AG04449 (cell line): ENCODE measurements at regions not wholly inside any gene's neighbourhood (a gene's known extent, or its start where the extent isn't known, plus 50 kb on each side); places are given as distances from the start of the nearest gene placed in this dataset.

ENCODE experiments used
- CTCF ChIA-PET: fragments of 350-600 bp; formaldehyde crosslinking; extraction: SDS; loops from one replicate; lab custom pipeline; 2021; ENCODE audit warnings: antibody characterized with exemption; lab: Yijun Ruan, JAX
- POLR2A ChIA-PET: fragments of 400-600, 350-600 bp; formaldehyde crosslinking; extraction: SDS; loops from one replicate; lab custom pipeline; 2020; ENCODE audit warnings: antibody characterized with exemption, inconsistent platforms; lab: Yijun Ruan, JAX
- DNase-seq: peaks from one replicate; pipeline ENCODE4 v3.0.0-alpha.2; 2010; ENCODE audit warnings: low read depth, low spot score
- H3K4me3 ChIP-seq: 2 replicates; pipeline ENCODE4 v1.5.1; 2011; ENCODE audit warnings: low read depth, mild to moderate bottlenecking, control low read depth, low read length
- TF ChIP-seq, protein P1 (sequence below): IDR thresholded peaks from one replicate; pipeline ENCODE4 v1.5.1; 2011; ENCODE audit warnings: mild to moderate bottlenecking, moderate library complexity, low read length, control low read depth, inconsistent platforms; ENCODE audit not compliant: insufficient read depth; ENCODE audit errors: missing control alignments

GRCh38 chr4:1564535-1565375 lies 119.4 kb downstream of the FAM53A start:
- H3K4me3 ChIP-seq: no peak overlapping the region
- no peak for DNase-seq
- TF ChIP-seq, protein P1, sequence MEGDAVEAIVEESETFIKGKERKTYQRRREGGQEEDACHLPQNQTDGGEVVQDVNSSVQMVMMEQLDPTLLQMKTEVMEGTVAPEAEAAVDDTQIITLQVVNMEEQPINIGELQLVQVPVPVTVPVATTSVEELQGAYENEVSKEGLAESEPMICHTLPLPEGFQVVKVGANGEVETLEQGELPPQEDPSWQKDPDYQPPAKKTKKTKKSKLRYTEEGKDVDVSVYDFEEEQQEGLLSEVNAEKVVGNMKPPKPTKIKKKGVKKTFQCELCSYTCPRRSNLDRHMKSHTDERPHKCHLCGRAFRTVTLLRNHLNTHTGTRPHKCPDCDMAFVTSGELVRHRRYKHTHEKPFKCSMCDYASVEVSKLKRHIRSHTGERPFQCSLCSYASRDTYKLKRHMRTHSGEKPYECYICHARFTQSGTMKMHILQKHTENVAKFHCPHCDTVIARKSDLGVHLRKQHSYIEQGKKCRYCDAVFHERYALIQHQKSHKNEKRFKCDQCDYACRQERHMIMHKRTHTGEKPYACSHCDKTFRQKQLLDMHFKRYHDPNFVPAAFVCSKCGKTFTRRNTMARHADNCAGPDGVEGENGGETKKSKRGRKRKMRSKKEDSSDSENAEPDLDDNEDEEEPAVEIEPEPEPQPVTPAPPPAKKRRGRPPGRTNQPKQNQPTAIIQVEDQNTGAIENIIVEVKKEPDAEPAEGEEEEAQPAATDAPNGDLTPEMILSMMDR: no peak
- POLR2A ChIA-PET: no interaction called here
- CTCF ChIA-PET: interaction anchor here (6.6 kb wide), 1 partner anchor 16 kb away, joined by 31 read pairs; no protein-coding TSS in a partner anchor

DNA sequence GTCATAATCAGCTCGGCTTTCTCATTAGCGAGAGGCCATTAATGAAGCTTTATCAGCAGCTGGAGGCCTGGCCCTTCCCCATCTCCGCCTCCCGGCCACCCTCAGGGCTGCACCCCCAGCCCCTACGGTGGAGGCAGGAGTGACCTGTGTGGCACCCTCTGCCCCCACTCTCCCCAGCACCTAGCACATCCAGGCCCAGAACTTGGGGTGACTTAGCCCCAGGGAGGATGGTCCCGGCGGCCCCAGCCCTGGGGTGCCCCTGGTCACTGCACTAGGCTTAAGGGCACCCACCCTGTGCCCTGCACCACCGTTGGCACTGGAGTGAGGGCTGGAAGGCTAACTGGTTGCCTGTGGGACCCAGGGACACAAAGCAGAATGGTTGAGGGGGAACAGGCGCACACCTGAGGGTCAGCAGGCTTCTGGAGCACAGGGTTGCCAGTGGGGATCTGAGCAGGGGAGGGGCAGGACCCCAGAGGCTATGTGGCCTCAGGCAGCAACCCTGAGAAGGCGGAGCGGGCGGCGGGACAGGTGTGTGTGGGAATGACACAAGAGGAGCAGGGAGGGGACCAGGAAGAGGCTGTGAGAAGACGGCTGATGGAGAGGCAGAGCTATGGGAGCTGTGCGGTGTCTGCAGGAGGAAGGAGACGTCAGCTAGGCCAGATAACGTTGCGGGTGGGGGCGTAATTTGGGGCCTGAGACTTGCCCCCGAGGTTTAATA lies 120.2 kb downstream of the FAM53A start:
- CTCF ChIA-PET: interaction anchor here (6.6 kb wide), 1 partner anchor 15 kb away, joined by 31 read pairs; no protein-coding TSS in a partner anchor
- POLR2A ChIA-PET: no interaction called here
- H3K4me3 ChIP-seq: no peak overlapping the region
- DNase-seq: no peak
- TF ChIP-seq, protein P1: no peak

DNA sequence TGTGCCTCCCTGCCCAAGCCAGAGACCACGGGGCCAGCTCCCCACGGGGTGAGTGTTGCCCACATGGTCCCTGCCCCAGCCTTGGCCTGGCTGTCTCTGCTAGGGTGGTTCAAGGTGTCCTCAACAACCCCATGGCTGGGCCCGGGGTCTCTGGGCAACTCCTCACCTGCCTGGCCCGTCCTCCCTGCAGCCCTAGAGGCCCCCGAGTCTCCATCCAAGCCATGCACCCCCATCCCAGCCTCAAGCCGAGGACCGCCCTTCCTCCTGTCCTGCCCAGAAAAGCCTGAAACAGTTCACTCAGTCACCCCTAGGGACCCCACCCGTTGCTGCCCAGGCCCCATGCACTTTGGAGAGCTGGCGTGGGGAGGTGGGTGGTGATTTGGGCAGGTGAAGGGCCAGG lies 120.9 kb downstream of the FAM53A start:
- no peak overlapping the region for H3K4me3 ChIP-seq
- CTCF ChIA-PET: interaction anchor here (6.6 kb wide), 1 partner anchor 14 kb away, joined by 31 read pairs; no protein-coding TSS in a partner anchor
- POLR2A ChIA-PET: no interaction called here
- DNase-seq: no peak
- TF ChIP-seq, protein P1: no peak

GRCh38 chr4:1562771-1563170 lies 121.3 kb downstream of the FAM53A start:
- CTCF ChIA-PET: interaction anchor here (1.5 to 6.6 kb wide), 2 partner anchors 11 to 14 kb away, joined by 3 to 31 read pairs; no protein-coding TSS in a partner anchor
- no peak for DNase-seq
- TF ChIP-seq, protein P1: no peak
- H3K4me3 ChIP-seq: no peak overlapping the region
- POLR2A ChIA-PET: no interaction called here

DNA sequence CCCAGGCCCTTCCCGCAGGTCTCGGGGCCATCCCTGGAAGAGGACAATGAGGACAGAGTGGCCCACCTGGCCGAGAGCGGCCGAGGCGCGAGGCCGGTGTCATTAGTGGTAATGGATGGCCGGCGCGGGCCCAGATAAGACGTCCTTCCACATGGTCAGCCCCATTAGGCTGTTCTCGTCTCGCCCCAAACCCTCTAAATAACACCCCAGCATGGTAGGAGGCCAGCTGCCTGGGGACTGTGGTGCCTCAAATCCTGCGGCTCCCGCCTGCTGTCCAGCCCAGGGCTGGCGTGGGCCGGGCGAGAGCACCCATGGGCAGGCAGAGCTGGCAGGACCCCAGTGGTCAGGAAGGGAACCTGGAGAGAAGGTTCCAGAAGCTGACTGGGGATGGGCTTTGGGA lies 121.7 kb downstream of the FAM53A start:
- ChIA-PET POLR2A (no interaction called here), CTCF (interaction anchor here (0.7 to 6.6 kb wide), 3 partner anchors 11 to 206 kb away, joined by 3 to 31 read pairs (median 3); no protein-coding TSS in a partner anchor)
- no peak overlapping the region for H3K4me3 ChIP-seq
- DNase-seq: no peak
- TF ChIP-seq, protein P1: no peak
